SU-DHL-6 (cell line): ENCODE measurements at regions not wholly inside any gene's neighbourhood (a gene's known extent, or its start where the extent isn't known, plus 50 kb on each side); places are given as distances from the start of the nearest gene placed in this dataset.
"Not testable (repeated sequence)": the region's sequence is repeated elsewhere in the genome, so short reads cannot be mapped to it uniquely, and the experiment has no call there.

ENCODE experiments used
- H2AFZ ChIP-seq: fragments of 200-600 bp; sonication (generic); 2 replicates; pipeline ENCODE4 v1.6.1; 2014; ENCODE audit warnings: low read depth, mild to moderate bottlenecking, moderate library complexity, mixed read lengths, antibody characterized with exemption, low read length; ENCODE audit not compliant: severe bottlenecking
- H3F3A ChIP-seq: fragments of 200-600 bp; shearing (Covaris generic); 2 replicates; pipeline ENCODE4 v1.6.0; 2016; ENCODE audit warnings: antibody characterized with exemption, mild to moderate bottlenecking; ENCODE audit not compliant: insufficient read depth
- H3K27ac ChIP-seq: fragments of 200-600 bp; sonication (generic); 2 replicates; pipeline ENCODE4 v1.5.1; 2016; ENCODE audit warnings: low read depth, mild to moderate bottlenecking, low read length, moderate library complexity, mixed read lengths
- H3K27me3 ChIP-seq: fragments of 200-600 bp; sonication (generic), shearing (Covaris generic); 2 replicates; pipeline ENCODE4 v1.6.0; 2014; ENCODE audit warnings: mild to moderate bottlenecking, low read length
- H3K36me3 ChIP-seq: fragments of 200-600 bp; sonication (generic); 2 replicates; pipeline ENCODE4 v1.6.1; 2014; ENCODE audit warnings: mild to moderate bottlenecking, low read length, mixed read lengths
- H3K4me2 ChIP-seq: fragments of 300-600, 200-600 bp; shearing (Covaris generic), sonication (generic); 2 replicates; pipeline ENCODE4 v1.6.0; 2014; ENCODE audit warnings: low read length, low read depth, mild to moderate bottlenecking; ENCODE audit not compliant: poor library complexity, severe bottlenecking
- H3K4me3 ChIP-seq: fragments of 200-600 bp; sonication (generic); 2 replicates; pipeline ENCODE4 v1.5.1; 2014; ENCODE audit warnings: antibody characterized with exemption, low read length, mild to moderate bottlenecking, mixed read lengths; ENCODE audit not compliant: insufficient read depth, poor library complexity, severe bottlenecking
- H3K79me2 ChIP-seq: fragments of 200-600 bp; sonication (generic); 2 replicates; pipeline ENCODE4 v1.6.1; 2014; ENCODE audit warnings: mild to moderate bottlenecking, low read length, moderate library complexity; ENCODE audit not compliant: insufficient read depth
- H3K9ac ChIP-seq: fragments of 200-600 bp; sonication (generic); 2 replicates; pipeline ENCODE4 v1.7.0; 2014; ENCODE audit warnings: mild to moderate bottlenecking, low read length
- H3K9me2 ChIP-seq: fragments of 200-600 bp; sonication (generic); replicated peaks from 2 replicates; pipeline ENCODE4 v1.6.1; 2014; ENCODE audit warnings: low read length; ENCODE audit not compliant: insufficient read depth
- H3K9me3 ChIP-seq: fragments of 200-600 bp; sonication (generic); 2 replicates; pipeline ENCODE4 v1.6.1; 2014; ENCODE audit warnings: low read length, mixed read lengths; ENCODE audit not compliant: insufficient read depth
- H4K20me1 ChIP-seq: fragments of 200-600 bp; sonication (generic); 2 replicates; pipeline ENCODE4 v1.6.1; 2014; ENCODE audit warnings: low read depth, mild to moderate bottlenecking, antibody characterized with exemption, low read length, moderate library complexity, mixed read lengths
- EZH2phosphoT487 ChIP-seq: fragments of 200-600 bp; sonication (generic), shearing (Covaris generic); conservative IDR thresholded peaks from 2 replicates; pipeline ENCODE4 v1.6.1; 2018; ENCODE audit warnings: mild to moderate bottlenecking, antibody characterized with exemption, low read length, moderate library complexity, mixed read lengths
- TF ChIP-seq, protein P1 (sequence below): fragments of 200-600 bp; sonication (generic); IDR thresholded peaks from one replicate; pipeline ENCODE4 v1.5.1; 2017; ENCODE audit warnings: antibody characterized with exemption, mild to moderate bottlenecking, low read length, moderate library complexity; ENCODE audit not compliant: insufficient read depth, poor library complexity, severe bottlenecking

DNA sequence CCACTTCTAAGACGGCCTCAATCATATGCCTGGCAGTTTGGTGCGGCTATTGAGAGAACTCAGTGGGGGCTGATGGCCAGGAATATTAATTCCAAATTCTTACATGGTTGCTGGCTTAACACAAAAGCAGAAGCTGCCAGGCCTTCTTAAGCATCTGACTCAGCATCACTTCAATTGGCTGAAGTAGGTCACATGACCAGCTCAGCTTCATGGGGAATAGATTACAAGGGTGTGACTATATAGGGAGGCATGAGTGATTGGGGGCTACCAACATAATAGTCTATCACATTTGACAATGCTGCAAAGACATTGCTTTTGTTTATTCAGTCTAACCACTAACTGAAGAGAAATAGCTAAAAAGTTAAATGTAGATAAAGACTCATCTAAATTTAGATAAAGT is 101.6 kb upstream of the ANKRD28 start:
- Histone ChIP-seq H3K27ac (no peak overlapping the region), H3K9me3 (no peaks in the 10 kb centered on the region), H3K9ac (no peak overlapping the region), H3K79me2 (no peaks in the 10 kb centered on the region), H3K36me3 (no peaks in the 10 kb centered on the region), H3K27me3 (no peaks in the 10 kb centered on the region), H3K4me2 (no peak overlapping the region), H3F3A (no peaks in the 10 kb centered on the region), H3K4me3 (no peak overlapping the region), H3K9me2 (no peaks in the 10 kb centered on the region), H4K20me1 (no peaks in the 10 kb centered on the region), H2AFZ (no peak overlapping the region)
- no peak for TF ChIP-seq EZH2phosphoT487

DNA sequence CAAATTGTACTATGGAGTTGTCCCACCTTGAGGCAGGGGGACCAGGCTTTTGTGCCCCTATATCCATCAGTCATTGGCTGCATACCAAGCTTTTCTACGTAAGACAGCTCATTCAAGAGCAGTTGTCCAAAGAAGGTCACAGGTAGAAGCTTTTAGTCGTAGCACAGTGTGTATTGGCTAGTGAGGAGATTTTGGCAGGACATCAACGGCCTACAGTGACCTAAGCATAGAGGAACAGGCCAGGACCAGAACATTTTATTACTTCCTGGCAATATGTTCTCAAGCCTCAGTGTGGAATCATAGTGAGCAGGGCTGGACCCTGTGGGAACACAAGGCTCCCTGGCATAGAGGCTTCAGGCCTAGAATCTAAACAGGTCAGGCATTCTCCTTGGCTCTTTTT is 105.4 kb upstream of the ANKRD28 start:
- Histone ChIP-seq H3K9me3 (no peaks in the 10 kb centered on the region), H3K9ac (no peak overlapping the region), H2AFZ (no peak overlapping the region), H3F3A (no peaks in the 10 kb centered on the region), H3K27ac (no peak overlapping the region), H4K20me1 (no peaks in the 10 kb centered on the region), H3K4me2 (no peak overlapping the region), H3K36me3 (no peaks in the 10 kb centered on the region), H3K4me3 (no peak overlapping the region), H3K79me2 (no peaks in the 10 kb centered on the region), H3K9me2 (no peaks in the 10 kb centered on the region), H3K27me3 (no peaks in the 10 kb centered on the region)
- no peak for TF ChIP-seq EZH2phosphoT487
- TF ChIP-seq, protein P1, sequence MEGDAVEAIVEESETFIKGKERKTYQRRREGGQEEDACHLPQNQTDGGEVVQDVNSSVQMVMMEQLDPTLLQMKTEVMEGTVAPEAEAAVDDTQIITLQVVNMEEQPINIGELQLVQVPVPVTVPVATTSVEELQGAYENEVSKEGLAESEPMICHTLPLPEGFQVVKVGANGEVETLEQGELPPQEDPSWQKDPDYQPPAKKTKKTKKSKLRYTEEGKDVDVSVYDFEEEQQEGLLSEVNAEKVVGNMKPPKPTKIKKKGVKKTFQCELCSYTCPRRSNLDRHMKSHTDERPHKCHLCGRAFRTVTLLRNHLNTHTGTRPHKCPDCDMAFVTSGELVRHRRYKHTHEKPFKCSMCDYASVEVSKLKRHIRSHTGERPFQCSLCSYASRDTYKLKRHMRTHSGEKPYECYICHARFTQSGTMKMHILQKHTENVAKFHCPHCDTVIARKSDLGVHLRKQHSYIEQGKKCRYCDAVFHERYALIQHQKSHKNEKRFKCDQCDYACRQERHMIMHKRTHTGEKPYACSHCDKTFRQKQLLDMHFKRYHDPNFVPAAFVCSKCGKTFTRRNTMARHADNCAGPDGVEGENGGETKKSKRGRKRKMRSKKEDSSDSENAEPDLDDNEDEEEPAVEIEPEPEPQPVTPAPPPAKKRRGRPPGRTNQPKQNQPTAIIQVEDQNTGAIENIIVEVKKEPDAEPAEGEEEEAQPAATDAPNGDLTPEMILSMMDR, result no peak

DNA sequence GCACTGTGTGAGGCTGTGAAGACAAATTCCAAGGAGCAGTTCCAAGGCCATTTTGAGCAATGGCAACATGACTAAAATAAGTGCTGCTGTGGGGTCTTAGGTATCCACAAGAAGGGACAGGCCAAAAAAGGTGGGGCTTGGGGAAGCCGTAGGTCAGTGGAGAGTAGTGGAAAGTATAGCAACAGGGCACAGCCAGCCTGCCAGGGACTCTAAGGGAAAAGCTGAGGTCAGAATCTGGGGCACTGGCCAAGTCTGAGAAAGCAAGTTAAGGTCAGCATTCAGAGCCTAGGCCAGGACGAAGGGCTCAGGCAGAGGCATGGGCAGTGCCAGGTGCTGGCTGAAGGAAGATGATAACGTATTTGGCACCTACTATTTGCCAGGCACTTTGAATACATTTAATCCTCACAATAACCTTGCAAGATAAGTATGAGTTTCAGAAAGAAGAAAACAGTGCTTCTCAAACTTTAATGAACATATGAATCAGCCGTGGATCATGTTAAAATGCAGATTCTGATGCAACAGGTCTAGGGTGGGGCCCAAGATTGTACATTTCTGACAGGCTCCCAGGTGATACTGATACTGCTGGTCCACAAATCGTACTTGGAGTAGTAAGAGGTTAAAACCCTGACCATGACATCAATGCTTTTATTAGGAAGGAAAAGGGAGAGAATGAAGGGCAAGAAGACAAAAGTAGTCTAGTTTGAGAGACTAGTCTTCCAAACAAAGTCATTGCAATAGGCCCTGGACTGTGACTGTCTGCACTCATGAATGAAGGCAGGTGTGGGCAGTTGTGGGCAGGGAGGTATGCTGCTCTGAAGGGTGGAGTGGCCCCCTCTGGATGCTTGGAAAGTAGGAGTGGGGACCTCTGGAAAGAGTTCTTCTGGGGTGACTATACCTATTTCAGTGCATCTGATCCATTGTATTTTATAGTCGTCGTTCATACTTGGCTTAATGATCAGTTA is 106.3 kb upstream of the ANKRD28 start:
- Histone ChIP-seq H2AFZ (no peak overlapping the region), H3K27ac (no peak overlapping the region), H3K79me2 (no peaks in the 10 kb centered on the region), H3K36me3 (no peaks in the 10 kb centered on the region), H3F3A (no peaks in the 10 kb centered on the region), H4K20me1 (no peaks in the 10 kb centered on the region), H3K9me2 (no peaks in the 10 kb centered on the region), H3K27me3 (no peaks in the 10 kb centered on the region), H3K9me3 (no peaks in the 10 kb centered on the region), H3K4me3 (no peak overlapping the region), H3K9ac (no peak overlapping the region), H3K4me2 (no peak overlapping the region)
- TF ChIP-seq EZH2phosphoT487, result no peak
- TF ChIP-seq, protein P1, result no peak

DNA sequence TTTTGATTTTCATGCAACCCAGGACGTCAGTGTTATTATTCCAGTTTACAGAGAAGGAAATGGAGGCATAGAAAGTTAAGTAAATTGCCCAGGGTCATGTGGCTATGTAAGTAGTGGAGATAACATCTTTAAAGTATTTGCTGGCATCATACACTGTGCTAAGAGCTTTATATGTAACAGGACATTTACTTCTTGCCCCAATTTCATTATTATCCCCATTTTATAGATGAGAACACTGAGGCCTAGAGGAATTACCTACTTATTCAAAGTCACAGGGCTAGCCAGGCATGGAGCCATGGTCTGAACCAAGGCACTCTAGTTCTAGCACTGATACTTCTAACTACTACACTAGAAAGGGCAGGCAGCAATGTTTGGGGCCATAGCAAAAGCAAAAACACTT is 107.3 kb upstream of the ANKRD28 start:
- no peaks in the 10 kb centered on the region for H3F3A ChIP-seq
- no peak overlapping the region for H3K4me2 ChIP-seq
- no peak overlapping the region for H3K27ac ChIP-seq
- H4K20me1 ChIP-seq, result no peaks in the 10 kb centered on the region
- TF ChIP-seq, protein P1, result no peak
- TF ChIP-seq EZH2phosphoT487, result no peak
- no peaks in the 10 kb centered on the region for H3K9me2 ChIP-seq
- H2AFZ ChIP-seq, result no peak overlapping the region
- no peaks in the 10 kb centered on the region for H3K27me3 ChIP-seq
- H3K4me3 ChIP-seq, result no peak overlapping the region
- H3K79me2 ChIP-seq, result no peaks in the 10 kb centered on the region
- H3K36me3 ChIP-seq, result no peaks in the 10 kb centered on the region
- no peaks in the 10 kb centered on the region for H3K9me3 ChIP-seq
- H3K9ac ChIP-seq, result no peak overlapping the region

DNA sequence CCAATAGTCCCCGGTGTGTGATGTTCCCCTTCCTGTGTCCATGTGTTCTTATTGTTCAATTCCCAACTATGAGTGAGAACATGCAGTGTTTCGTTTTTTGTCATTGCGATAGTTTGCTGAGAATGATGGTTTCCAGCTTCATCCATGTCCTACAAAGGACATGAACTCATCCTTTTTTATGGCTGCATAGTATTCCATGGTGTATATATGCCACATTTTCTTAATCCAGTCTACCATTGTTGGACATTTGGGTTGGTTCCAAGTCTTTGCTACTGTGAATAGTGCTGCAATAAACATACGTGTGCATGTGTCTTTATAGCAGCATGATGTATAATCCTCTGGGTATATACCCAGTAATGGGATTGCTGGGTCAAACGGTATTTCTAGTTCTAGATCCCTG is 109.6 kb upstream of the ANKRD28 start:
- not testable (repeated sequence) for H3K9ac ChIP-seq, H3K27ac ChIP-seq, H4K20me1 ChIP-seq, H2AFZ ChIP-seq, H3K36me3 ChIP-seq, H3K9me2 ChIP-seq, H3F3A ChIP-seq, H3K9me3 ChIP-seq, H3K79me2 ChIP-seq, H3K4me2 ChIP-seq, H3K27me3 ChIP-seq, H3K4me3 ChIP-seq
